NCI-H774 (cell line): ENCODE measurements at regions not wholly inside any gene's neighbourhood (a gene's known extent, or its start where the extent isn't known, plus 50 kb on each side); places are given as distances from the start of the nearest gene placed in this dataset.
"Not testable (repeated sequence)": the region's sequence is repeated elsewhere in the genome, so short reads cannot be mapped to it uniquely, and the experiment has no call there.

Experiments
- DNase-seq: peaks from one replicate; lab custom pipeline; 2025; lab: John Stamatoyannopoulos, UW

GRCh38 chr19:27942607-27943006 is 1270.3 kb downstream of the UQCRFS1 start:
- DNase-seq: not testable (repeated sequence)

- DNase-seq: no peak
Observed at GRCh38 chr19:27936139-27936538, 1276.8 kb downstream of the UQCRFS1 start.

- DNase-seq: no peak
Observed at GRCh38 chr19:27935669-27936068, 1277.3 kb downstream of the UQCRFS1 start.

GRCh38 chr19:27929399-27929798 is 1283.6 kb downstream of the UQCRFS1 start:
- DNase-seq: no peak

GRCh38 chr19:27925202-27925601 is 1287.7 kb downstream of the UQCRFS1 start:
- no peak for DNase-seq

GRCh38 chr19:27922970-27923369 is 1290.0 kb downstream of the UQCRFS1 start:
- no peak for DNase-seq

GRCh38 chr19:27920774-27921173 is 1292.2 kb downstream of the UQCRFS1 start:
- no peak for DNase-seq

- DNase-seq: no peak
Observed at GRCh38 chr19:27918818-27919217, 1294.1 kb downstream of the UQCRFS1 start.

GRCh38 chr19:27911122-27911898 is 1301.6 kb downstream of the UQCRFS1 start:
- no peak for DNase-seq

- no peak for DNase-seq
Observed at GRCh38 chr19:27909861-27910260, 1303.1 kb downstream of the UQCRFS1 start.

GRCh38 chr19:27909185-27909840 is 1303.6 kb downstream of the UQCRFS1 start:
- no peak for DNase-seq

- no peak for DNase-seq
Observed at GRCh38 chr19:27906081-27906480, 1306.9 kb downstream of the UQCRFS1 start.

GRCh38 chr19:27905074-27905473 is 1307.9 kb downstream of the UQCRFS1 start:
- DNase-seq: no peak

GRCh38 chr19:27901078-27901477 is 1311.9 kb downstream of the UQCRFS1 start:
- no peak for DNase-seq

GRCh38 chr19:27896091-27896490 is 1316.9 kb downstream of the UQCRFS1 start:
- no peak for DNase-seq

GRCh38 chr19:27894906-27895754 is 1317.8 kb downstream of the UQCRFS1 start:
- DNase-seq: no peak

GRCh38 chr19:27892500-27892899 is 1320.5 kb downstream of the UQCRFS1 start:
- DNase-seq: no peak

GRCh38 chr19:27891411-27891810 is 1321.5 kb downstream of the UQCRFS1 start:
- DNase-seq: no peak

- no peak for DNase-seq
Observed at GRCh38 chr19:27890696-27891095, 1322.3 kb downstream of the UQCRFS1 start.

- no peak for DNase-seq
Observed at GRCh38 chr19:27890206-27890605, 1322.7 kb downstream of the UQCRFS1 start.

- DNase-seq: no peak
Observed at GRCh38 chr19:27889156-27889555, 1323.8 kb downstream of the UQCRFS1 start.

GRCh38 chr19:27887946-27888345 is 1325.0 kb downstream of the UQCRFS1 start:
- DNase-seq: no peak

- DNase-seq: no peak
Observed at GRCh38 chr19:27885359-27885758, 1327.6 kb downstream of the UQCRFS1 start.
